ENCODE measurements at regions not wholly inside any gene's neighbourhood (a gene's known extent, or its start where the extent isn't known, plus 50 kb on each side); places are given as distances from the start of the nearest gene placed in this dataset.

DNA sequence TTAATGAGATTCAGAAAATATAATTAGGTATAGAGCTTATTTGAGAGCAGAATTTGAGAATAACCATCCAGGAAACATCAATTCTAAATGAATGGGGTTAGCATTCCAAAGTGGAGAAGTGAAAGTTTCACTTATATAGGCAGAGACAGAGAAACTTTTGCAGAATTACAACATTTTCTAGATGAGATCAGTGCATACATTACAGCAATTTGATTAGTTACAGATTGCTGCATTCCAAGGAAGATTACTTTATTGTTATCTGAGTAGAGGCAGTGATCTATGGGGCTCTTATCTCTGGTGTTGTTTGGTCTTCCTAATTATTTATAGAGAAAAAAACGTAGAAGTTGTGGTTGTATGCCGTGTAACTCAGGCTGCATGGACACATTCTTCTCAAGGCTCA lies 373.8 kb upstream of the SYT4 start:
- no peak overlapping the region for H3K4me3 ChIP-seq
- DNase-seq = no peak
- in situ Hi-C loops (cut with MboI; ENCODE audit: low pct_ligation_motif_present in 1 of 4, low pct_unique_long_range_greater_than_20kb in 1 of 4, low sequenced_read_pairs in 3 of 4) (no loop called here), intact Hi-C loops (cut with DNase I; ENCODE audit: low total_unique reads) (no loop called here)
- H3K36me3 ChIP-seq = no peaks in the 10 kb centered on the region
- no peak overlapping the region for H3K27ac ChIP-seq
- 41 to 57% methylated on average over 2 of the region's 2 CpGs for WGBS, 2 donors (ENCODE audit: low coverage in 1 of 2)
- no peaks in the 10 kb centered on the region for H3K4me1 ChIP-seq
- TF ChIP-seq, protein P1, sequence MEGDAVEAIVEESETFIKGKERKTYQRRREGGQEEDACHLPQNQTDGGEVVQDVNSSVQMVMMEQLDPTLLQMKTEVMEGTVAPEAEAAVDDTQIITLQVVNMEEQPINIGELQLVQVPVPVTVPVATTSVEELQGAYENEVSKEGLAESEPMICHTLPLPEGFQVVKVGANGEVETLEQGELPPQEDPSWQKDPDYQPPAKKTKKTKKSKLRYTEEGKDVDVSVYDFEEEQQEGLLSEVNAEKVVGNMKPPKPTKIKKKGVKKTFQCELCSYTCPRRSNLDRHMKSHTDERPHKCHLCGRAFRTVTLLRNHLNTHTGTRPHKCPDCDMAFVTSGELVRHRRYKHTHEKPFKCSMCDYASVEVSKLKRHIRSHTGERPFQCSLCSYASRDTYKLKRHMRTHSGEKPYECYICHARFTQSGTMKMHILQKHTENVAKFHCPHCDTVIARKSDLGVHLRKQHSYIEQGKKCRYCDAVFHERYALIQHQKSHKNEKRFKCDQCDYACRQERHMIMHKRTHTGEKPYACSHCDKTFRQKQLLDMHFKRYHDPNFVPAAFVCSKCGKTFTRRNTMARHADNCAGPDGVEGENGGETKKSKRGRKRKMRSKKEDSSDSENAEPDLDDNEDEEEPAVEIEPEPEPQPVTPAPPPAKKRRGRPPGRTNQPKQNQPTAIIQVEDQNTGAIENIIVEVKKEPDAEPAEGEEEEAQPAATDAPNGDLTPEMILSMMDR (IDR thresholded peaks at IDR 0.05) = no peak
- TF ChIP-seq EP300 (IDR thresholded peaks at IDR 0.05; ENCODE audit: low read depth) = no peak
- H3K27me3 ChIP-seq = no peaks in the 10 kb centered on the region
- no peaks in the 10 kb centered on the region for H3K9me3 ChIP-seq

DNA sequence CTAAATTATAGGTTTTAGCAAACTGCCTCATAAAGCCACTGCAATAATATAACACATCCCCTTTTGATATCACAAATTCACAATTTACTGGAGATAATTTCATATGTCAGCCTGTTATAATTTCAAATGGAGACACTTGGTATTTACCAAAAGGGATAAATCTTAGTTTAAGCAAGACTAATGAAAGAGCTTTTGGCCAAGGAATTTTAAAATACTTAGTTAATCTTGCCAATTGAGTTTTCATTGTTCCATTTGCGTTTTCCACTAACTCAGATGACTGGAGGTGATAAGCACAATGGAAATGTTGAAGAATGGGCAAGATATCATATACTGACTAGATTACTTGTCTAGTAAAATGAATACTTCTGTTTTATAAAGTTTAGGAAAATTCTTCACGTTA lies 379.3 kb upstream of the SYT4 start:
- intact Hi-C loops (cut with DNase I; ENCODE audit: low total_unique reads) (no loop called here), in situ Hi-C loops (cut with MboI; ENCODE audit: low pct_ligation_motif_present in 1 of 4, low pct_unique_long_range_greater_than_20kb in 1 of 4, low sequenced_read_pairs in 3 of 4) (no loop called here)
- H3K9me3 ChIP-seq = no peaks in the 10 kb centered on the region
- H3K4me3 ChIP-seq = no peak overlapping the region
- 78% methylated on average over 2 of the region's 2 CpGs for WGBS, 2 donors (ENCODE audit: low coverage in 1 of 2)
- TF ChIP-seq POLR2AphosphoS5 (IDR thresholded peaks at IDR 0.05) = no peak
- no peak for TF ChIP-seq EP300 (IDR thresholded peaks at IDR 0.05; ENCODE audit: low read depth)
- no peak for TF ChIP-seq POLR2A (IDR thresholded peaks at IDR 0.05)
- TF ChIP-seq, protein P1 (IDR thresholded peaks at IDR 0.05) = no peak
- no peaks in the 10 kb centered on the region for H3K4me1 ChIP-seq
- no peaks in the 10 kb centered on the region for H3K27me3 ChIP-seq
- no peak for DNase-seq
- no peaks in the 10 kb centered on the region for H3K36me3 ChIP-seq
- no peak overlapping the region for H3K27ac ChIP-seq

DNA sequence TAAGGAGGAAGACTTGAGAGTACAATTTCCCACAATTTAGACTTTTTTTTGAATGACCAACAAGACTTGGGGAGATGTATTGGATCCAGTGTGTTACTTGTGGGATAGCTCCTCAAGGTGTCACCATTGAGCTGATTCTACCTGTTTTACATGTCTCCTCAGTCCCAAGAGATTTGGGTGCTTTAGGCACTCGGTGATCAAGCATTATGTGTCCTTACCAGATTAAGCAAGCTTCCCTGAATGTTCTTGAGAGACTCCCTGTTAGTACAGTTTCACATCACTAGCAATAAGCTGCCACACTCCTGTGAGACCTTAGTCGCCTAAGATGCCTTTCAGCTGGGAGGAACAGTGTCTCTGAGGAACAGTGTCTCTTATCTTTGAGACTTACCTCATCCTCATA lies 384.3 kb upstream of the SYT4 start:
- 37% methylated on average over 2 of the region's 2 CpGs; no CpG with 5 or more reads in 1 of the 2 donors for WGBS, 2 donors (ENCODE audit: low coverage in 1 of 2)
- Histone ChIP-seq H3K4me3 (no peak overlapping the region), H3K4me1 (no peaks in the 10 kb centered on the region), H3K9me3 (no peaks in the 10 kb centered on the region), H3K36me3 (no peaks in the 10 kb centered on the region), H3K27me3 (no peaks in the 10 kb centered on the region), H3K27ac (no peak overlapping the region)
- TF ChIP-seq POLR2AphosphoS5 (IDR thresholded peaks at IDR 0.05) (no peak), EP300 (IDR thresholded peaks at IDR 0.05; ENCODE audit: low read depth) (no peak), POLR2A (IDR thresholded peaks at IDR 0.05) (no peak)
- TF ChIP-seq, protein P1 (IDR thresholded peaks at IDR 0.05) = no peak
- in situ Hi-C loops (cut with MboI; ENCODE audit: low pct_ligation_motif_present in 1 of 4, low pct_unique_long_range_greater_than_20kb in 1 of 4, low sequenced_read_pairs in 3 of 4) (no loop called here), intact Hi-C loops (cut with DNase I; ENCODE audit: low total_unique reads) (no loop called here)
- no peak for DNase-seq

DNA sequence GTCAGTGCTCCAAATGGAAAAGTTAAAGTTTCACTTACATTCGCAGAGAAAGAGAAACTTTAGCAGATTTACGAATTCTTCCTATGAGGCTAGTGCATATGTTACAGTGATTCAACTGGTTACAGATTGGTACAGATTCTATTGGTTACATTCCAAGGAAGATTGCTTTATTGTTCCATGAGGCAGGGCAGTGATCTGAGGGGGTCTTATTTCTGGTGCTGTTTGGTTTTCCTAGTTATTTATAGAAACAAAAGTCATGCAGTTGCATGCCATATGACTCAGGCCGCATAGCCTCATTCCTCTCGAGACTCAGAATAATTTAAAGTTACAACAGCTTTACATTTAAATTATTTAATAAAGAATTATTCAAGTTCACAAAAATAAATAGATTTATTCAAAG lies 385.4 kb upstream of the SYT4 start:
- Histone ChIP-seq H3K4me3 (no peak overlapping the region), H3K27me3 (no peaks in the 10 kb centered on the region), H3K36me3 (no peaks in the 10 kb centered on the region), H3K27ac (no peak overlapping the region), H3K4me1 (no peaks in the 10 kb centered on the region), H3K9me3 (no peaks in the 10 kb centered on the region)
- TF ChIP-seq EP300 (IDR thresholded peaks at IDR 0.05; ENCODE audit: low read depth) = no peak
- TF ChIP-seq POLR2A (IDR thresholded peaks at IDR 0.05) = no peak
- TF ChIP-seq, protein P1 (IDR thresholded peaks at IDR 0.05) = no peak
- no peak for TF ChIP-seq POLR2AphosphoS5 (IDR thresholded peaks at IDR 0.05)
- WGBS, 2 donors (ENCODE audit: low coverage in 1 of 2) = 58 to 70% methylated on average over 4 of the region's 4 CpGs
- in situ Hi-C loops (cut with MboI; ENCODE audit: low pct_ligation_motif_present in 1 of 4, low pct_unique_long_range_greater_than_20kb in 1 of 4, low sequenced_read_pairs in 3 of 4) = no loop called here
- intact Hi-C loops (cut with DNase I; ENCODE audit: low total_unique reads) = no loop called here
- no peak for DNase-seq

Measured in transverse colon (tissue), 4 donors.